MCF 10A (cell line): ENCODE measurements at regions not wholly inside any gene's neighbourhood (a gene's known extent, or its start where the extent isn't known, plus 50 kb on each side); places are given as distances from the start of the nearest gene placed in this dataset.

Source experiments
- BruUV-seq: library from RNA; stranded (reverse); fragments of 400-500 nt; replicated peaks from 2 replicates; lab custom pipeline; 2021; lab: Mats Ljungman, UMichigan
- CTCF ChIA-PET: fragments of 300-600 bp; sonication (Branson Sonifier 250); formaldehyde crosslinking; extraction: SDS; loops from one replicate; lab custom pipeline; 2021; ENCODE audit warnings: antibody characterized with exemption, inconsistent platforms; lab: Yijun Ruan, JAX
- POLR2A ChIA-PET: fragments of 300-600, 350-650 bp; sonication (Branson Sonifier 250); formaldehyde crosslinking; extraction: SDS; loops from one replicate; lab custom pipeline; 2020; ENCODE audit warnings: antibody characterized with exemption, inconsistent platforms; lab: Yijun Ruan, JAX
- DNase-seq: peaks from one replicate; pipeline ENCODE4 v3.0.0-alpha.2; 2018; ENCODE audit not compliant: unreplicated experiment
- H3K27ac Mint-ChIP-seq: one replicate; pipeline ENCODE4 v1.8.0; 2022; ENCODE audit warnings: mild to moderate bottlenecking, low read depth, mixed read lengths; ENCODE audit not compliant: unreplicated experiment
- H3K27me3 Mint-ChIP-seq: one replicate; pipeline ENCODE4 v1.8.0; 2022; ENCODE audit warnings: mixed read lengths; ENCODE audit not compliant: insufficient read depth, unreplicated experiment
- H3K36me3 Mint-ChIP-seq: one replicate; pipeline ENCODE4 v1.8.0; 2022; ENCODE audit warnings: mild to moderate bottlenecking, moderate library complexity, mixed read lengths; ENCODE audit not compliant: insufficient read depth, unreplicated experiment
- H3K4me1 Mint-ChIP-seq: one replicate; pipeline ENCODE4 v1.8.0; 2022; ENCODE audit warnings: mixed read lengths; ENCODE audit not compliant: insufficient read depth, unreplicated experiment
- H3K4me3 Mint-ChIP-seq: one replicate; pipeline ENCODE4 v1.8.0; 2022; ENCODE audit warnings: mild to moderate bottlenecking, moderate library complexity, mixed read lengths; ENCODE audit not compliant: unreplicated experiment
- H3K9me3 Mint-ChIP-seq: one replicate; pipeline ENCODE4 v1.8.0; 2022; ENCODE audit warnings: mixed read lengths; ENCODE audit not compliant: unreplicated experiment
- intact Hi-C: fragments of 100-400 bp; cut with micrococcal nuclease; formaldehyde crosslinking; loops from 2 replicates; pipeline ENCODE4 v1.14.1; 2022
- TF ChIP-seq, protein P1 (sequence below): fragments of 200-600 bp; IDR thresholded peaks from one replicate; pipeline ENCODE4 v1.8.0; 2022; ENCODE audit warnings: antibody characterized with exemption, mild to moderate bottlenecking; ENCODE audit not compliant: unreplicated experiment

DNA sequence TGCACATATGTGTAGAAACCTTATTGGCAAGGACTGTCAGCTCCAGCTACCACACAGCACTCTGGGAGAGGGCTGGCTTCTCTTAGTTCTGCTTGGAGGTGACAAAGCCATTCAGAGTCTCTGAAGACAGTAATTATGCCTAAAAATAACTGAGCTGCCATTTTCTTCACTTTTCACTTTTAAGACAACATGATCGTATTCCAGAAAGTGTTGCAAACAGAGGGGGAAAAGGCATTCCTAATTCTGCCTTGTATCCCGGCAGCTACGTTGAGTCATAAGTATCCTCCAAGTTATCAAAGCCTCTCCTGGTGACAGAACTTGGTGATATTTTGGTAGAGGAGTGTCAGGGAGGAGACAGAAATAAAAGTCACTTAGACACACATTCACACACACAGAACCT lies 327.7 kb downstream of the HAPSTR1 start:
- no peak for DNase-seq
- Mint-ChIP-seq H3K27ac (no peak overlapping the region), H3K9me3 (peaks cover 40% of the 10 kb centered on the region), H3K36me3 (no peaks in the 10 kb centered on the region), H3K4me3 (no peak overlapping the region), H3K4me1 (no peaks in the 10 kb centered on the region), H3K27me3 (no peaks in the 10 kb centered on the region)
- ChIA-PET POLR2A (no interaction called here), CTCF (interaction anchor here (0.8 kb wide), 1 partner anchor 109 kb away, joined by 3 read pairs; no protein-coding TSS in a partner anchor)
- intact Hi-C loops: no loop called here
- no TSS peak for BruUV-seq
- TF ChIP-seq, protein P1, sequence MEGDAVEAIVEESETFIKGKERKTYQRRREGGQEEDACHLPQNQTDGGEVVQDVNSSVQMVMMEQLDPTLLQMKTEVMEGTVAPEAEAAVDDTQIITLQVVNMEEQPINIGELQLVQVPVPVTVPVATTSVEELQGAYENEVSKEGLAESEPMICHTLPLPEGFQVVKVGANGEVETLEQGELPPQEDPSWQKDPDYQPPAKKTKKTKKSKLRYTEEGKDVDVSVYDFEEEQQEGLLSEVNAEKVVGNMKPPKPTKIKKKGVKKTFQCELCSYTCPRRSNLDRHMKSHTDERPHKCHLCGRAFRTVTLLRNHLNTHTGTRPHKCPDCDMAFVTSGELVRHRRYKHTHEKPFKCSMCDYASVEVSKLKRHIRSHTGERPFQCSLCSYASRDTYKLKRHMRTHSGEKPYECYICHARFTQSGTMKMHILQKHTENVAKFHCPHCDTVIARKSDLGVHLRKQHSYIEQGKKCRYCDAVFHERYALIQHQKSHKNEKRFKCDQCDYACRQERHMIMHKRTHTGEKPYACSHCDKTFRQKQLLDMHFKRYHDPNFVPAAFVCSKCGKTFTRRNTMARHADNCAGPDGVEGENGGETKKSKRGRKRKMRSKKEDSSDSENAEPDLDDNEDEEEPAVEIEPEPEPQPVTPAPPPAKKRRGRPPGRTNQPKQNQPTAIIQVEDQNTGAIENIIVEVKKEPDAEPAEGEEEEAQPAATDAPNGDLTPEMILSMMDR: no peak

DNA sequence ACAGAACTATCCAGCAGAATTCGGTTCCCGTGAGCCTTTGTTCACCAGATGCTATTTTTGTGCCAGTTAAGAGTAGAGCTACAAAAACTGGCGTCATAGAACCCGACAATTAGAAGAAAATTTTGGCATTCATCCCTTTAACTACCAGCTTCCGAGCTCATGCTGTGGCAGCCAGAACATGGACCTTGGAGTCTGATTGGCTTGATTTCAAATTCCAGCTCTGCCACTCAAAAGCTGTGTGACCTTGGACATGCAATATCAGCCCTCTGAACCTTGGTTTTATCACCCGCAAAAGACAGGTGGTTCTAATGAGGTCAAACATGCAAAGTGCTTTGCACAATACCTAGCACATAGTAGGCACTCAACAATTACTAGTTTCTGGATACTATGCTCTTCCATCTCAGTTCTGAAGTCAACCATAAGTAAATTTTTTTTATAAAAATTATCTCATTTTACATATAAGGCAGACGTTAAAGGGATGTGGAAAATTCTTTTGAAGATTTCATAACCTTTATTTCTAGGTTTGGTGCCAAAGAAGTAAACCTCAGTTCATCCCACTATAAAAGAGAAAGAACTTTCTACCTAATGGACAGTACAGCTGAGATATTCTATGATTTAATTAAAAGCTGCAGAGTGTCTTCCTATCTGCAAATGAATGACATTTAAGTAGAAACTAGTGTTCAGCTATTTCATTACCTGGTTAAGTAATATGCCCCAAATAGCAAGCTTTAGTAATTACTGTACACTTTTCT lies 331.5 kb downstream of the HAPSTR1 start:
- no TSS peak for BruUV-seq
- intact Hi-C loops: no loop called here
- H3K4me3 Mint-ChIP-seq: no peak overlapping the region
- CTCF ChIA-PET: interaction anchor here (0.6 to 0.9 kb wide), 2 partner anchors 691 to 795 kb away, joined by 3 to 5 read pairs; no protein-coding TSS in a partner anchor
- H3K4me1 Mint-ChIP-seq: no peaks in the 10 kb centered on the region
- H3K9me3 Mint-ChIP-seq: peaks cover 35% of the 10 kb centered on the region
- no peak overlapping the region for H3K27ac Mint-ChIP-seq
- POLR2A ChIA-PET: no interaction called here
- TF ChIP-seq, protein P1: no peak
- no peak for DNase-seq
- no peaks in the 10 kb centered on the region for H3K36me3 Mint-ChIP-seq
- no peaks in the 10 kb centered on the region for H3K27me3 Mint-ChIP-seq

- H3K27me3 Mint-ChIP-seq: no peaks in the 10 kb centered on the region
- H3K36me3 Mint-ChIP-seq: no peaks in the 10 kb centered on the region
- DNase-seq: no peak
- no peak overlapping the region for H3K27ac Mint-ChIP-seq
- intact Hi-C loops: no loop called here
- peaks cover 23% of the 10 kb centered on the region for H3K9me3 Mint-ChIP-seq
- ChIA-PET POLR2A (no interaction called here), CTCF (no interaction called here)
- TF ChIP-seq, protein P1: no peak
- H3K4me3 Mint-ChIP-seq: no peak overlapping the region
- H3K4me1 Mint-ChIP-seq: no peaks in the 10 kb centered on the region
- BruUV-seq: no TSS peak
Observed at GRCh38 chr16:9425236-9425635, 333.8 kb downstream of the HAPSTR1 start.

- ChIA-PET POLR2A (no interaction called here), CTCF (interaction anchor here (0.6 kb wide), 1 partner anchor 130 kb away, joined by 3 read pairs; no protein-coding TSS in a partner anchor)
- Mint-ChIP-seq H3K9me3 (peaks cover 40% of the 10 kb centered on the region), H3K36me3 (no peaks in the 10 kb centered on the region), H3K27ac (no peak overlapping the region), H3K4me1 (no peaks in the 10 kb centered on the region), H3K27me3 (no peaks in the 10 kb centered on the region), H3K4me3 (no peak overlapping the region)
- intact Hi-C loops: no loop called here
- no peak for DNase-seq
- TF ChIP-seq, protein P1: no peak
- no TSS peak for BruUV-seq
Observed at GRCh38 chr16:9428355-9429005, 337.0 kb downstream of the HAPSTR1 start.
